Esophagus squamous epithelium (tissue), 5 donors: ENCODE measurements at regions not wholly inside any gene's neighbourhood (a gene's known extent, or its start where the extent isn't known, plus 50 kb on each side); places are given as distances from the start of the nearest gene placed in this dataset.

ENCODE experiments used
- DNase-seq: peaks from one replicate; lab custom pipeline; 2025; lab: John Stamatoyannopoulos, UW
- H3K27ac ChIP-seq, 4 donors: fragments of 200-600 bp; sonication (generic); one replicate each; pipeline ENCODE4 v1.5.1; 2016 to 2019; ENCODE audit warnings: mild to moderate bottlenecking in 1 of 4
- H3K27me3 ChIP-seq, 4 donors: fragments of 200-600 bp; sonication (generic); 1 replicate in 3 of 4; 2 replicates in 1 of 4; pipeline versions ENCODE4 v1.5.1 to v1.6.0; 2017 to 2021; ENCODE audit warnings: antibody characterized with exemption in 1 of 4
- H3K36me3 ChIP-seq, 3 donors: fragments of 200-600 bp; sonication (generic); one replicate each; pipeline ENCODE4 v1.5.1; 2016 to 2019
- H3K4me1 ChIP-seq, 3 donors: fragments of 200-600 bp; sonication (generic); one replicate each; pipeline ENCODE4 v1.5.1; 2017 to 2019
- H3K4me3 ChIP-seq, 4 donors: fragments of 200-600 bp; sonication (generic); 1 replicate in 3 of 4; 2 replicates in 1 of 4; pipeline ENCODE4 v1.5.1; 2016 to 2019; ENCODE audit warnings: mild to moderate bottlenecking in 2 of 4, moderate library complexity in 1 of 4
- H3K9me3 ChIP-seq, 3 donors: fragments of 200-600 bp; sonication (generic); one replicate each; pipeline ENCODE4 v1.5.1; 2016 to 2019
- CTCF ChIP-seq, 6 experiments: fragments of 450-650 bp in 4 of 6; fragments of 200-600 bp in 2 of 6; sonication (generic) in 2 of 6; IDR thresholded peaks; one replicate each; pipeline ENCODE4 v1.5.1; 2016 to 2019; ENCODE audit warnings: antibody characterized with exemption in 6 of 6, mild to moderate bottlenecking in 4 of 6, moderate library complexity in 4 of 6
- POLR2A ChIP-seq, 4 donors: fragments of 450-650 bp; IDR thresholded peaks; one replicate each; pipeline ENCODE4 v1.6.1; 2017; ENCODE audit warnings: antibody characterized with exemption in 4 of 4, mild to moderate bottlenecking in 4 of 4, moderate library complexity in 3 of 4
- WGBS, 2 donors: methylation state at CpG; one replicate each; pipeline ENCODE4 v1.1.5; 2018; 5-methylcytosine and 5-hydroxymethylcytosine counted together
- intact Hi-C: fragments of 100-400 bp; cut with DNase I; formaldehyde crosslinking; loops from one replicate; pipeline ENCODE4 v1.15.0; 2022
- donor health status: DM: yes; HTN: yes; CAD: no.

DNA sequence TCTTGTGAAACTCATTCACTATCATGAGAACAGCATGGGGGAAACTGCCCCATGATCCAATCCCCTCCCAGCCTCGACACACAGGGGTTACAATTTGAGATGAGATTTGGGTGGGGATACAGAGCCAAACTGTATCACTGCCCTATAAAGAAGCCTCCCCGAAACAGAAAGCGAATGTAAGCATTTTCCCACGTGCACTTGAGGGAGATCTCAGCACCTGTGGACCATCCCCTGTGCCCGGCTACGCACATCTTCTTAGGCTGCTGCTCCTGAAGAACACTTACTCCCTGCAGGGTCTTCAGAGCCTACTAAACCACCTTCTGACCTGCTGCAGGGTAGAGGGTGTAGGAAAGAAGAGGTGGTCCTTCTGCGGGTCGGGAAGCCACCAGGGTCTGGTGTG lies 410.2 kb upstream of the IRX2 start:
- Histone ChIP-seq H3K4me1 (no peaks in the 10 kb centered on the region), H3K36me3 (no peaks in the 10 kb centered on the region), H3K27ac (no peak overlapping the region), H3K9me3 (no peaks in the 10 kb centered on the region), H3K4me3 (no peak overlapping the region), H3K27me3 (peaks cover 0 to 43% (median 0%) of the 10 kb centered on the region in 4 donors)
- intact Hi-C loops = no loop called here
- 24 to 58% methylated on average over 3 to 7 of the region's 8 CpGs for WGBS, 2 donors
- no peak for DNase-seq
- TF ChIP-seq POLR2A (IDR thresholded peaks at IDR 0.05) = no peak
- no peak for TF ChIP-seq CTCF (IDR thresholded peaks at IDR 0.05)

DNA sequence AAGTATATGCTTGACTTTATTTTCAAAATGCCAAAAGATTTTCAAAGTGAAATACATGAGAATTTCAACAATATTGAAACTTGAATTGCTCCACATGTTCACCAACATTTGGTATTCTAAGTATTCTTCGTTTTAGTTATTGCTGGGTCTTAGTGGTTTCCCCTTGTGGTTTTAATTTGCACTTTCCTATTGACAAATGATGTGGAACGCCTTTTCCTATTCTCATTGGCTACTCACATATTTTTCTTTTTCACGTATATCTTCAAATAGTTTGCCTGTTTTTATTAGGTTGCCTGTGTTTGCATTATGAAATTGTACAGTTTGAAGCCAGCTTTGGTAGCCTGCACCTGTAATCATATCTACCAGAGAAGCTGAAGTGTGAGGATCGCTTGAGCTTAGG lies 405.7 kb upstream of the IRX2 start:
- H3K4me3 ChIP-seq = no peak overlapping the region
- H3K27ac ChIP-seq = no peak overlapping the region
- peaks cover 0 to 25% (median 0%) of the 10 kb centered on the region in 3 donors for H3K4me1 ChIP-seq
- DNase-seq = no peak
- no peaks in the 10 kb centered on the region for H3K9me3 ChIP-seq
- no peaks in the 10 kb centered on the region for H3K36me3 ChIP-seq
- H3K27me3 ChIP-seq = peaks cover 0 to 61% (median 0%) of the 10 kb centered on the region in 4 donors
- TF ChIP-seq CTCF (IDR thresholded peaks at IDR 0.05) (no peak), POLR2A (IDR thresholded peaks at IDR 0.05) (no peak)
- intact Hi-C loops = no loop called here
- WGBS, 2 donors = 44 to 58% methylated on average over 4 of the region's 4 CpGs

GRCh38 chr5:3155717-3156116 lies 404.2 kb upstream of the IRX2 start:
- Histone ChIP-seq H3K9me3 (no peaks in the 10 kb centered on the region), H3K4me1 (peaks cover 0 to 25% (median 0%) of the 10 kb centered on the region in 3 donors), H3K4me3 (no peak overlapping the region), H3K27ac (no peak overlapping the region), H3K27me3 (peaks cover 0 to 67% (median 0%) of the 10 kb centered on the region in 4 donors), H3K36me3 (no peaks in the 10 kb centered on the region)
- intact Hi-C loops = no loop called here
- DNase-seq = no peak
- TF ChIP-seq POLR2A (IDR thresholded peaks at IDR 0.05) (no peak), CTCF (IDR thresholded peaks at IDR 0.05) (no peak)
- WGBS, 2 donors = 91 to 96% methylated on average over 3 to 10 of the region's 10 CpGs

GRCh38 chr5:3155046-3155445 lies 403.6 kb upstream of the IRX2 start:
- peaks cover 0 to 25% (median 0%) of the 10 kb centered on the region in 3 donors for H3K4me1 ChIP-seq
- peaks cover 0 to 71% (median 0%) of the 10 kb centered on the region in 4 donors for H3K27me3 ChIP-seq
- H3K4me3 ChIP-seq = no peak overlapping the region
- DNase-seq = no peak
- no peaks in the 10 kb centered on the region for H3K9me3 ChIP-seq
- TF ChIP-seq POLR2A (IDR thresholded peaks at IDR 0.05) (no peak), CTCF (IDR thresholded peaks at IDR 0.05) (no peak)
- no peaks in the 10 kb centered on the region for H3K36me3 ChIP-seq
- H3K27ac ChIP-seq = no peak overlapping the region
- WGBS, 2 donors = 52 to 85% methylated on average over 7 to 9 of the region's 10 CpGs
- intact Hi-C loops = no loop called here

DNA sequence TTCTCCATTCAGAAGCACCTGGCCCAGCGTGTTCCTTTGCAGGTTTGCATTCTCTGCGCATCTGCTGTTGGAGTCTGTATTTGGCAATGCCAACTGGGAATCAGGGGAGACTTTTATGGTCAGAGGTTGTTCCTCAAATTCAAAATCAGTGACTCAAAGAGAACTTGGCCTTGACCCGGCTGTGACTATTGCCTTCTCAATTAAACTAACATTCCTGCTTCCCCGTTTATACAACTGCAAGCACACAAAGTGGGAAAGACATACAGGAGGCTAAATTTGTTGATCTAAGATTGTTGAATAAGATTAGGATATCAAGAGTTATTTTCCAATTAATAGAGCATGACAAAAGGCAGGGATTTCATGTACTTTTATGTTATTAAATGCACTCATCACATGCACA lies 402.4 kb upstream of the IRX2 start:
- Histone ChIP-seq H3K36me3 (no peaks in the 10 kb centered on the region), H3K9me3 (no peaks in the 10 kb centered on the region), H3K4me1 (peaks cover 0 to 25% (median 0%) of the 10 kb centered on the region in 3 donors), H3K27me3 (peaks cover 0 to 72% (median 0%) of the 10 kb centered on the region in 4 donors), H3K27ac (no peak overlapping the region), H3K4me3 (no peak overlapping the region)
- intact Hi-C loops = no loop called here
- whole genome bisulfite sequencing, 2 donors = 19 to 36% methylated on average over 3 of the region's 4 CpGs
- DNase-seq = no peak
- no peak for TF ChIP-seq POLR2A (IDR thresholded peaks at IDR 0.05)
- TF ChIP-seq CTCF (IDR thresholded peaks at IDR 0.05) = no peak
